AG08396 (cell line): ENCODE measurements at regions not wholly inside any gene's neighbourhood (a gene's known extent, or its start where the extent isn't known, plus 50 kb on each side); places are given as distances from the start of the nearest gene placed in this dataset.
"Not testable (repeated sequence)": the region's sequence is repeated elsewhere in the genome, so short reads cannot be mapped to it uniquely, and the experiment has no call there.

Experiments used
- DNase-seq: peaks from one replicate; pipeline ENCODE4 v3.0.0; 2012; ENCODE audit warnings: low spot score, mixed read lengths

- DNase-seq, result no peak
These were observed 686.4 kb downstream of the HTR1B start for GRCh38 chr6:76776876-76777275.

- no peak for DNase-seq
These were observed 688.4 kb downstream of the HTR1B start for GRCh38 chr6:76774781-76775384.

GRCh38 chr6:76772951-76773350 is 690.3 kb downstream of the HTR1B start:
- DNase-seq, result no peak

- no peak for DNase-seq
These were observed 692.1 kb downstream of the HTR1B start for GRCh38 chr6:76771059-76771634.

- DNase-seq, result no peak
These were observed 693.0 kb downstream of the HTR1B start for GRCh38 chr6:76770281-76770680.

- no peak for DNase-seq
These were observed 694.7 kb downstream of the HTR1B start for GRCh38 chr6:76768556-76768955.

- no peak for DNase-seq
These were observed 691.6 kb upstream of the IMPG1 start for GRCh38 chr6:76764057-76764456.

GRCh38 chr6:76752841-76753240 is 680.4 kb upstream of the IMPG1 start:
- no peak for DNase-seq

GRCh38 chr6:76745388-76745787 is 672.9 kb upstream of the IMPG1 start:
- not testable (repeated sequence) for DNase-seq

- DNase-seq, result not testable (repeated sequence)
These were observed 671.8 kb upstream of the IMPG1 start for GRCh38 chr6:76744151-76744720.

GRCh38 chr6:76742919-76743318 is 670.5 kb upstream of the IMPG1 start:
- no peak for DNase-seq

- DNase-seq, result no peak
These were observed 647.0 kb upstream of the IMPG1 start for GRCh38 chr6:76719449-76719848.

- no peak for DNase-seq
These were observed 636.3 kb upstream of the IMPG1 start for GRCh38 chr6:76708641-76709331.

- DNase-seq, result no peak
These were observed 635.2 kb upstream of the IMPG1 start for GRCh38 chr6:76707630-76708029.

- DNase-seq, result no peak
These were observed 634.2 kb upstream of the IMPG1 start for GRCh38 chr6:76706631-76707030.

GRCh38 chr6:76706086-76706485 is 633.6 kb upstream of the IMPG1 start:
- DNase-seq, result no peak

- DNase-seq, result no peak
These were observed 631.3 kb upstream of the IMPG1 start for GRCh38 chr6:76703786-76704185.

GRCh38 chr6:76703285-76703684 is 630.8 kb upstream of the IMPG1 start:
- DNase-seq, result no peak

GRCh38 chr6:76702187-76702586 is 629.7 kb upstream of the IMPG1 start:
- no peak for DNase-seq

GRCh38 chr6:76701610-76702009 is 629.1 kb upstream of the IMPG1 start:
- DNase-seq, result no peak

- DNase-seq, result peak; percentile 2
These were observed 625.1 kb upstream of the IMPG1 start for GRCh38 chr6:76697585-76697984.

- no peak for DNase-seq
These were observed 622.3 kb upstream of the IMPG1 start for GRCh38 chr6:76694795-76695194.

- DNase-seq, result no peak
These were observed 612.4 kb upstream of the IMPG1 start for GRCh38 chr6:76684875-76685274.
